ENCODE measurements at regions not wholly inside any gene's neighbourhood (a gene's known extent, or its start where the extent isn't known, plus 50 kb on each side); places are given as distances from the start of the nearest gene placed in this dataset.
A peak's percentile ranks its signal among the peaks of the same experiment; 100 is the strongest.

GRCh38 chr20:40895182-40895581 is 133.4 kb upstream of the TOP1 start:
- ATAC-seq, result no peak
- TF ChIP-seq SNAI2 (CRISPR knock-in tag; IDR thresholded peaks at IDR 0.05) (no peak), RARB (CRISPR knock-in tag; IDR thresholded peaks at IDR 0.05) (no peak), CREB5 (CRISPR knock-in tag; IDR thresholded peaks at IDR 0.05; ENCODE audit: low read depth) (no peak)

GRCh38 chr20:40896814-40897700 is 131.6 kb upstream of the TOP1 start:
- ATAC-seq, result peak; percentile 88
- TF ChIP-seq TCF4 (CRISPR knock-in tag; IDR thresholded peaks at IDR 0.05; ENCODE audit: borderline replicate concordance) (peak; percentile 88), POU6F1 (CRISPR knock-in tag; IDR thresholded peaks at IDR 0.05; ENCODE audit: borderline replicate concordance, low read depth) (no peak), ZC3H10 (CRISPR knock-in tag; IDR thresholded peaks at IDR 0.05) (no peak)

- ATAC-seq, result no peak
Measured at GRCh38 chr20:40899344-40899743, 129.3 kb upstream of the TOP1 start.

More at GRCh38 chr20:40899344-40899743, 129.3 kb upstream of the TOP1 start:
- TF ChIP-seq ZNF8 (CRISPR knock-in tag; IDR thresholded peaks at IDR 0.05) (no peak), TCF4 (CRISPR knock-in tag; IDR thresholded peaks at IDR 0.05; ENCODE audit: borderline replicate concordance) (no peak), CSRNP3 (CRISPR knock-in tag; IDR thresholded peaks at IDR 0.05) (no peak), ZC3H10 (CRISPR knock-in tag; IDR thresholded peaks at IDR 0.05) (no peak), PATZ1 (CRISPR knock-in tag; IDR thresholded peaks at IDR 0.05; ENCODE audit: borderline replicate concordance) (no peak), ZFP30 (CRISPR knock-in tag; IDR thresholded peaks at IDR 0.05) (no peak), ARNTL (CRISPR knock-in tag; IDR thresholded peaks at IDR 0.05; ENCODE audit: borderline replicate concordance, low read depth) (no peak), CREB5 (CRISPR knock-in tag; IDR thresholded peaks at IDR 0.05; ENCODE audit: low read depth) (no peak), ESRRG (CRISPR knock-in tag; IDR thresholded peaks at IDR 0.05) (no peak), ZNF565 (CRISPR knock-in tag; conservative IDR thresholded peaks at IDR 0.05; ENCODE audit: low read depth) (no peak), ZFP3 (CRISPR knock-in tag; IDR thresholded peaks at IDR 0.05) (no peak), OSR1 (CRISPR knock-in tag; IDR thresholded peaks at IDR 0.05) (no peak), POU6F1 (CRISPR knock-in tag; IDR thresholded peaks at IDR 0.05; ENCODE audit: borderline replicate concordance, low read depth) (no peak), CSDC2 (CRISPR knock-in tag; IDR thresholded peaks at IDR 0.05) (no peak), GLIS3 (CRISPR knock-in tag; IDR thresholded peaks at IDR 0.05) (no peak), SNAI2 (CRISPR knock-in tag; IDR thresholded peaks at IDR 0.05) (no peak), RARB (CRISPR knock-in tag; IDR thresholded peaks at IDR 0.05) (no peak), ISL1 (CRISPR knock-in tag; IDR thresholded peaks at IDR 0.05) (no peak), ZNF70 (CRISPR knock-in tag; IDR thresholded peaks at IDR 0.05) (no peak)
